ENCODE measurements at regions not wholly inside any gene's neighbourhood (a gene's known extent, or its start where the extent isn't known, plus 50 kb on each side); places are given as distances from the start of the nearest gene placed in this dataset.

DNA sequence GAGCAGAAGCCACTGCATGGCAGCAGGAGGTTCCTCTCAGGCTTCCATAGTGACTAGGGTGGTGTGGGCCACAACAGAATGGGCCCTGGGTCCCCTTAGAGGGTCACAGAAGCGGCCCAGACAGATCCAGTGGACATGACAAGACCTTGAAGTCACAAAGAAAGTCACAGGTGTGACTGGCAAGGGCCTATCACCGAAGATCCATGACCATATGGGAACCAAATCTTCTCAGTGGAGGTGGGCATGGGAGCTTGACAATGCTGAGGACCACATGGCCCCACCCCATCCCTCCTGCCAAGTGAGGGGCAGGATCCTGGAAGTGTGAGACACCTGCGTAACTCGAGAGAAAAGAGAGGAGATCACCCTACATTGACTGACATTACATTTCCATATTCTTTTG, 332.4 kb downstream of the MSX2 start:
- no peak overlapping the region for H3K27ac ChIP-seq
- DNase-seq = no peak
- TF ChIP-seq POLR2A (IDR thresholded peaks at IDR 0.05) (no peak), POLR2AphosphoS5 (IDR thresholded peaks at IDR 0.05) (no peak)
- TF ChIP-seq, protein P1, sequence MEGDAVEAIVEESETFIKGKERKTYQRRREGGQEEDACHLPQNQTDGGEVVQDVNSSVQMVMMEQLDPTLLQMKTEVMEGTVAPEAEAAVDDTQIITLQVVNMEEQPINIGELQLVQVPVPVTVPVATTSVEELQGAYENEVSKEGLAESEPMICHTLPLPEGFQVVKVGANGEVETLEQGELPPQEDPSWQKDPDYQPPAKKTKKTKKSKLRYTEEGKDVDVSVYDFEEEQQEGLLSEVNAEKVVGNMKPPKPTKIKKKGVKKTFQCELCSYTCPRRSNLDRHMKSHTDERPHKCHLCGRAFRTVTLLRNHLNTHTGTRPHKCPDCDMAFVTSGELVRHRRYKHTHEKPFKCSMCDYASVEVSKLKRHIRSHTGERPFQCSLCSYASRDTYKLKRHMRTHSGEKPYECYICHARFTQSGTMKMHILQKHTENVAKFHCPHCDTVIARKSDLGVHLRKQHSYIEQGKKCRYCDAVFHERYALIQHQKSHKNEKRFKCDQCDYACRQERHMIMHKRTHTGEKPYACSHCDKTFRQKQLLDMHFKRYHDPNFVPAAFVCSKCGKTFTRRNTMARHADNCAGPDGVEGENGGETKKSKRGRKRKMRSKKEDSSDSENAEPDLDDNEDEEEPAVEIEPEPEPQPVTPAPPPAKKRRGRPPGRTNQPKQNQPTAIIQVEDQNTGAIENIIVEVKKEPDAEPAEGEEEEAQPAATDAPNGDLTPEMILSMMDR (IDR thresholded peaks at IDR 0.05 in 8 of 11, conservative IDR thresholded peaks at IDR 0.05 in 3 of 11) = no peak
- H3K4me3 ChIP-seq = no peak overlapping the region
- no peaks in the 10 kb centered on the region for H3K36me3 ChIP-seq
- H3K4me1 ChIP-seq = peaks cover 0 to 10% (median 4%) of the 10 kb centered on the region in 6 donors
- 67 to 83% (median 82%) methylated on average over 4 of the region's 4 CpGs for WGBS, 5 donors
- peaks cover 0 to 20% (median 0%) of the 10 kb centered on the region in 7 donors for H3K27me3 ChIP-seq (replicated peaks in 1 of 7)
- intact Hi-C loops (cut with DNase I; ENCODE audit: low total_unique reads) = no loop called here
- H3K9me3 ChIP-seq = no peaks in the 10 kb centered on the region

DNA sequence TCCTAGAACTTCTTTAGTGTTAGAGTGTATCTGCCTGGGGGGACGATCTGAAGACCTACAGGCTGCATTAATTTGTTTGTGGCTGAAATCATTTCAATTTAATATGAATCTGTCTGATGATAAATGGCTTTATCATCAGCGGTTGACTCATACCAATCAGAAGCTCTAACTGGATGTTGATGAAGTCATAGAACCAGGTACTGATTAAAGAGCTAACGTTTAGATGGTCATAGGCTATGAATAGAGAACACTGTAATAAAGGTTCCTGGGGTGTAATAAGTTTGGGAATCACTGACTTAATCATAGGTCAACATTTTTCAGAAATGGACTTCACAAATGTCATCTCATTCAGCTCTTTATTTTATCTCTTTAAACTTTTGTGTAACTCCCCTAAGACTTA, 329.9 kb downstream of the MSX2 start:
- Histone ChIP-seq H3K27ac (no peak overlapping the region), H3K36me3 (no peaks in the 10 kb centered on the region), H3K4me3 (no peak overlapping the region), H3K9me3 (no peaks in the 10 kb centered on the region), H3K27me3 (replicated peaks in 1 of 7) (peaks cover 0 to 19% (median 0%) of the 10 kb centered on the region in 7 donors), H3K4me1 (no peaks in the 10 kb centered on the region)
- 68 to 77% (median 71%) methylated on average over 3 of the region's 3 CpGs for WGBS, 5 donors
- DNase-seq = no peak
- intact Hi-C loops (cut with DNase I; ENCODE audit: low total_unique reads) = no loop called here
- no peak for TF ChIP-seq POLR2A (IDR thresholded peaks at IDR 0.05)
- TF ChIP-seq POLR2AphosphoS5 (IDR thresholded peaks at IDR 0.05) = no peak
- TF ChIP-seq, protein P1 (IDR thresholded peaks at IDR 0.05 in 8 of 11, conservative IDR thresholded peaks at IDR 0.05 in 3 of 11) = no peak

DNA sequence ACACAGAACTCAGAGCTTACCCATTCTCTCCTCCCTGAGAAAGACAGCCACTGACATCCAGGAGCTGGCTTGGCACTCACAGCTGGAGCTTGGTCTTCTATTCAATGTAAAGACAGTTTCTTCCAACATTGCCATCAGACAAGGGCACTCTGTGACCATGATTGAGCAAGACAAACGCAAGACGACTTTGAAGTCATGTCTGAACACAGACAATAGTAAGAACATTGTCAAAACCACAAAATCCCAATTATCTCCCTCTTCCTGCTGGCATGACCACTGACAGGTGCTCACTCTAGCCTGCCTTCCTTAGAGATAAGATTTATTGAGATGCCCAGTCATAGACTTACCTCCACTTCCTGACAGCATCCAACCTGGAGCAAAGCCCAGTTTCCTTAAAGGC, 328.0 kb downstream of the MSX2 start:
- H3K36me3 ChIP-seq = no peaks in the 10 kb centered on the region
- TF ChIP-seq, protein P1 (IDR thresholded peaks at IDR 0.05 in 8 of 11, conservative IDR thresholded peaks at IDR 0.05 in 3 of 11) = no peak
- TF ChIP-seq POLR2A (IDR thresholded peaks at IDR 0.05) (no peak), POLR2AphosphoS5 (IDR thresholded peaks at IDR 0.05) (no peak)
- no peak for DNase-seq
- intact Hi-C loops (cut with DNase I; ENCODE audit: low total_unique reads) = no loop called here
- no peak overlapping the region for H3K27ac ChIP-seq
- peaks cover 0 to 19% (median 0%) of the 10 kb centered on the region in 7 donors for H3K27me3 ChIP-seq (replicated peaks in 1 of 7)
- 72 to 89% (median 87%) methylated on average over 2 of the region's 2 CpGs for WGBS, 5 donors
- H3K4me1 ChIP-seq = no peaks in the 10 kb centered on the region
- H3K4me3 ChIP-seq = no peak overlapping the region
- H3K9me3 ChIP-seq = no peaks in the 10 kb centered on the region

DNA sequence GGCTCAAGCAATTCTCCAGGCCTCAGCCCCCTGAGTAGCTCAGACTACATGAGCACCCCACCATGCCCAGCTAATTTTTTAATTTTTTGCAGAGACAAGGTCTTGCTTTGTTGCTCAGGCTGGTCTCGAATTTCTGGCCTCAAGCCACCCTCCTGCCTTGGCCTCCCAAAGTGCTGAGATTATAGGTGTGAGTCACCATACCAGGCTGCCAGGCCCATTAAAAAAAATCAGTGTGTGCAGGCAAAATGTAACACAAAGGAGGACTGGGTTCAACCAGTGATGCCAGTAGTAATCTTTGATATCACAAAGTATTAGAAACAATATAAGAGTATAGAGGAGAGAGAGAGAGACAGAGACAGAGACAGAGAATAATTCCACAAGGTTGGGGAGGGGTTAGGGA, 322.7 kb downstream of the MSX2 start:
- H3K36me3 ChIP-seq = no peaks in the 10 kb centered on the region
- DNase-seq = no peak
- intact Hi-C loops (cut with DNase I; ENCODE audit: low total_unique reads) = no loop called here
- no peak overlapping the region for H3K27ac ChIP-seq
- no peak for TF ChIP-seq POLR2AphosphoS5 (IDR thresholded peaks at IDR 0.05)
- no peak for TF ChIP-seq POLR2A (IDR thresholded peaks at IDR 0.05)
- TF ChIP-seq, protein P1 (IDR thresholded peaks at IDR 0.05 in 8 of 11, conservative IDR thresholded peaks at IDR 0.05 in 3 of 11) = no peak
- H3K4me1 ChIP-seq = no peaks in the 10 kb centered on the region
- H3K9me3 ChIP-seq = no peaks in the 10 kb centered on the region
- H3K4me3 ChIP-seq = no peak overlapping the region
- WGBS, 5 donors = 21 to 59% (median 45%) methylated on average over 1 of the region's 1 CpG
- H3K27me3 ChIP-seq (replicated peaks in 1 of 7) = peaks cover 0 to 5% (median 0%) of the 10 kb centered on the region in 7 donors

Measured in spleen (tissue), 11 donors.